HG03064 (cell line): ENCODE measurements at regions not wholly inside any gene's neighbourhood (a gene's known extent, or its start where the extent isn't known, plus 50 kb on each side); places are given as distances from the start of the nearest gene placed in this dataset.
"Not testable (repeated sequence)": the region's sequence is repeated elsewhere in the genome, so short reads cannot be mapped to it uniquely, and the experiment has no call there.

Experiments
- ATAC-seq: cut with Tn5 transposase; IDR thresholded peaks from one replicate; pipeline ENCODE4 v1.9.1; 2021; ENCODE audit warnings: low read depth; ENCODE audit not compliant: unreplicated experiment

DNA sequence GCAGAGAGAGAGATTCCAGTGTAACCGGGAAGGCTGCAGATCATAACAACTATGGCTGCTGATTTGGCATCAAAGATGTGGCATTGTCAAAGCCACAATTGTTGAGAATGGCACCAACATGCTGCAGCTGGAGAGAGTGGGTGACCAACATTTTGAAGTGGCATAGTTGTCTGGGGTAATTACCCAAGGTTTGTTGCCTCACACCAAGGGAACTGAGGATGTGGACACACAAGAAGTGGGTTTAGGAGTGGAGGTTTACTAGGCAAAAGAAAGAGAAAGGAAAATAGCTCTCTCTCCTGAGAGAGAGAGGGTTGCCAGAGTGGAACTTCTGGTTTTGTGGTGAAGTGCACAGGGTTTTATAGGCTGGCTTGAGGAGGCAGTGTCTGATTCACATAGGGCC lies 126.6 kb downstream of the FAM72C start:
- not testable (repeated sequence) for ATAC-seq

DNA sequence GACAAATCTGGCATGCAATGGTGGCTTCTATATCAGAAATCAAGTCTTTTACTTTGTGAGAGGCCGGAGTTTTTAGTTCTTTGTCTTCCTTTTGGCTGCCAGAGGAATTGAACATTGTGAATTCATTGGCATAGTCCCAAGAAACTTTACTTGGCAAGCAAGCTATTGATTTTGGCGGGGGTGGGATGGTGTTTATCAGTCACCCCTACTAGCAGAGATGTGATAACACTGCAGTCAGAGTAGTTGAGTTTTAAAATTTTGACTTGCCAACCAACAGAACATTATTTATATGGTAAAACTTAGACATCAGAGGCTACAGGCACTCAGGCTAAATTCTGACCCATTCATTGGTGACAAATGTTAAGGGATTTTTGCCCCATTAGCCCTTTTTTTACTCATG lies 129.7 kb downstream of the FAM72C start:
- ATAC-seq: not testable (repeated sequence)

DNA sequence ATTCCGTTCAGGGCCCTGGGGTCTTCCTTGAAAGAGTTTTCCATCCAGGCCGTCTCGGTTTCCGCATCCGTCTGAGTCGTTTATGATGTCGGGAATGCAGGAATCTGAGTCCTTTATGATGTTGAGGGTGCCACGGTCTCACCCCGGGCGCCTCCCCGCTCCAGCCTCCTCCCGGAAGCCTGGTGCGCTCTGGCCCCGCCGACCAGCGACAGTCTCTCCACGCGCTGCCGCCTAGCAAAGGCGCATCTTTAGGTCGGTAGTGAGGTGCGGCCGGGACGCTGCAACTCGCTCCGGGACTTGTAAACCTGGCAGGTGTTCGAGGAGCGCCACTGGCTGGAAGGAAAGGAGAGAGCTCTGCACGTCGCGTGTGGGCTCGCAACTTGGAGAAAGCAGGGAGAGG lies 132.6 kb downstream of the FAM72C start:
- ATAC-seq: not testable (repeated sequence)

DNA sequence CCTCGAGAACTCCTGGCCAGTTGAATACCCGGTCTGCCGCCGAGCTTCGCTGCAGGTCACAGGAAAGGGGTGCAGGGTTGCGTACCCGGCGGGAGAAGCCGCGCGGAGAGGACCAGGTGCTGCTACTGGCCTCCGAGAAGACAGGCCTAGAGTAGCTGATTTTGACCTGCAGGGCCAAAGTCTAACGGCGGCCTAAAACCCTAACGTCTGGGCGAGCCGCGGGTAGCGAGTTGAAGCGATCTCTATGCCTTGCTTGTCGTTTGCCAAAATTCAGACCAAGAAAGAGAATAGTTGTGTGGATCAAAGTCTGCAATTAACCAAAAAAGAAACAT lies 133.2 kb downstream of the FAM72C start:
- not testable (repeated sequence) for ATAC-seq

DNA sequence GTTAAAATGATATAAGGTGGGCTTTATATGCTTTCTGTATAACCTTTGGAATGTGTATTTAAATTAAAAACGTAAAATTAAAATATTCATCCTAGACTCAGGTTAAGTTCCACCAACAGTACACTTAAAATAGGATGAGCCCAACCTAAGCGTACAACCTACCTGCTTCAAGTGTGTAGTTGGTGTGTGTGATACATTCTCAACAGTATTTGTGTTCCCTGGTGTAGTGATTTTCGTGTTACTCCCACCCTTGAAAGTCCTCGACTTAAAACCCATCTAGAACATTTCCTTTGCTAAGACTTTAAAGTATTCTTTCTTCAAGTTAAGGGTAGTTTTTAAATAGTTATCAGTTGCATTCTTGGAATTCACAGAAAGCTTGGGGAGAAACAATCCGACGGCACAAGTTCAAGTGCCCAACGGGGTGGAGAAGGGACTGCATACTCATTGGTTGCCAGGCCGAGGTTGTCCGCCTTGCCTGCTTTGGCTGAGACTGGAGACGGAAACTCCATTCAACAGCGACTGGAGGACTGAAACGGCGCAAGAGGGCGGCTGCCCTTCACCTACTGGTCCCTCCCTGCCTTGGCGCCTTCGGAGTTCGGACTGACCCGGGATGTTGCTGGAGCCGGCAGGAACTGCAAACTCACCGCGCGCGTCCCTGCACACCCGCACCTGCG lies 133.7 kb downstream of the FAM72C start:
- not testable (repeated sequence) for ATAC-seq

DNA sequence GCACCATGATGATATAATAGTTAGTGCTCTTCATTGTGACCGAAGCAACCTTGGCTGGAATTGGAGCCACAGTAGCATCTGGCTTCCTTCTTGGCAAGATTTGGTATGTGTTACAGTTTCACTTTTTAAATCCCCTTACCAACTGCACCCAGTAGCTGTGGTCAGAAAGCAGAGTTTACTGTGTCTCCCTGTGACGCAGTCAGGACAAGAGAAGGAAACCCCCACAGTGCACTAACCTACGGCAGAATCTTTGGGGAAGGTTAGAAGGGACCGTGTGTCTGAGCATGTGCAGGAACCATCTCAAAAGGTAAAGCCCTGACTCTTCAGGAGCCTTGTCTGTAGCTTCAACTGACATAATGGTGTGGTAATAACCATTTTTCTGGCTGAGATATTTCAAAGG lies 138.4 kb downstream of the FAM72C start:
- ATAC-seq: not testable (repeated sequence)

DNA sequence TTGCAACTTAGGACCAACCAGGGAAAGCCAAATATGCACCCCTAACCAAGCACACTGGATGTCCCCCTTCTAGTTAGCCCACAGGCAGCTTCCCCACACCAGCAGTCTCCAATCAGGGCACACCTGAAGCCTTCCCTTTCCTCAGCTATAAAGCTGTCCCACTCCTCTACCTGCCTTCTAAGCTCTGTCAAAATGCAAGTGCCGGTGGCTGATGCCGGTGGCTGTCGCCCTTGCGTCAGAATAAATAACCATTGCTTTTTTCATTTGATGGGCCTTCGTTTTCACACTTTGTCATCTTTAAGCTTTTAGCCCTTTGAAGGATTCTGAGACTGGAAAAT lies 139.4 kb downstream of the FAM72C start:
- not testable (repeated sequence) for ATAC-seq

DNA sequence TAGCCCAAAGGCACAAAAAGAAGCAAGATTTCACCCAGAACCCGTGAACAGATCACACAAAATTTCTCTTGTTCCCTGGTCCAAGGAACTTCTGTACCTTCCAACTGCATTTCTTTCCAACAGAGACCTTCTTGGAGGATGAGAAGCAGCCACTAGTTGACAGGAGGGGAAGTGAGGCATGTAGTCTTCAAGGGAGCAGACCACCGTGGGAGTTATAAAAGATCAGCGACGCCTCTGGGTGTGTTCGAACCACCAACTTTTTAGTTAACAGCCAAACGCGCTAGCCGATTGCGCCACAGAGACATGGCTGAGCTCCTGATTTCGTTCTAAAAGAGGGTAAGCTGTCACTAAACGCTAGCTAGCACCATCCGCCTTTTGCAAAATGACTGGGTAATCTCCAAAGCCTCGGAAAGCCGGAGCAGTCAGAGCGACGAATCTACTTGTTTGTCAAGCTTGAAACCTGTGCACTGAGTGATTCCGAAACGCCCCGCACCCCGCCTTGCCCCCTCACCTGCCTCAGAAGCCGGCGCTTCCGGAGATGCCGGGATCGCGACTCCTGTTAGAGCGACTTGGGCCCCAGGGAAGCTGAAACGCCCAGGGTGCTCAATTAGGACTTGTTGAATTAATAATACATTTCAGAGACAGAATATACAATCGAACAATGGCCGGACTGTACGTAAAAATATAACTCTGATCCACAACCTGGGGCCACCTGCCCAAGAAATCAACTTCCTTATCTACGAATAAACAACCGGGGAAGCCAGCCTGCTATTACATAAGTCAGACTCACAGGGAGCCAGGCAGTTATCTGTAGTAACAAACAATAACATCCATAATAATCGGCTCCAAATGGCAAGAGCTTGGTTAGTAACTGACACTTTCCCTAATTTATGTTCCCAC lies 140.1 kb downstream of the FAM72C start:
- not testable (repeated sequence) for ATAC-seq

DNA sequence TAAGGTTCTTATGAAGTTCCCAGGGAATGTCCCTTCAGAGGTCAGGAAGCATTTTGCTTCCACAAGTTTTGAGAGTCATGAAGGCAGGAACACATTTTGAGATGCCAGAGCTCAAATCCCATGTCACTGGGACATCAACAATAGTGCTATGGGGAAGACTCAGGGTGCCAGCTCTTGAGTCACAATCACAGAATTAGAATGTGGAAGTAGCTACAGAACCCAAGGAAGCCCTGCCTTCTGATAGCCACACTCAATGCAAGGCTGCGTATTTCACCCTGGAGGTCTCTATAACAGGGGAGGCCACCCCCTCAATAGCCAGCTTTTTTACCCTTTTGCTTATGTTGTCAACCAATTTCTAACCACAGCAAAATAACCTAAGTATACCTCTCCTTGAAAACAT lies 145.6 kb downstream of the FAM72C start:
- not testable (repeated sequence) for ATAC-seq

DNA sequence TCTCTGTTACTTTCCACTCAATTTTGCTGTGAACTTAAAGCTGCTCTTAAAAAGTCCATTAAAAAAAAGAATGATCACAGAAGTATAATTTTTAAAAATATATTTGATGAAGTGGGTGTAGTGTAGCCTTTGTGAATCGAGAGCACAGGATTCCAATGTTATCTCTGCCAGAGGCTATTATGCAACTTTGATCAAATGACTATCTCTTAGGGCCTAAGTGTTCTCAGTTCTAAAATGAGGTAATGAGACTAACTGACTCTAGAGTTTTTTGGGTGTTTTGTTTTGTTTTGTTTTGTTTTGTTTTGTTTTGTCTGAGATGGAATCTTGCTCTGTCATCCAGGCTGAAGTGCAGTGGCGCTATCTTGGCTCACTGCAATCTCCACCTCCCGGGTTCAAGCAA lies 147.5 kb downstream of the FAM72C start:
- not testable (repeated sequence) for ATAC-seq

DNA sequence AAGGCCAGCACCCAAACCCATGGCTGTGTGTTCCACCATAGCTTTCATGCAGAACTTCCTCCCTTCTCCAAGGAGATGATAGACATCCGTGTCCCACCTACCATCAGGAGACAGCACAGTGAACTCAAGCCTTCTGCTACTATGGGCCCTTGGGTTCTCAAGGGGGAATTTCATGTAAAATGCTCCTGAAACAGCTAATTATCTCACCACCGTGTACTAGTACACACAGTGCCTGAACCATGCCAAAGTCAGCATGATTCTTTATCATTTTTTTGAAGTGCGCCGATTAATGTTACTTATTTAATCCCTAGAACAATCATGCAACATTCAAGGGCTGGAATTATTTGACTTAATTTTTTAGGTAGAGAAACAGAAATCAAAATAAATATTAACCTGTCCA lies 151.7 kb downstream of the FAM72C start:
- ATAC-seq: not testable (repeated sequence)

DNA sequence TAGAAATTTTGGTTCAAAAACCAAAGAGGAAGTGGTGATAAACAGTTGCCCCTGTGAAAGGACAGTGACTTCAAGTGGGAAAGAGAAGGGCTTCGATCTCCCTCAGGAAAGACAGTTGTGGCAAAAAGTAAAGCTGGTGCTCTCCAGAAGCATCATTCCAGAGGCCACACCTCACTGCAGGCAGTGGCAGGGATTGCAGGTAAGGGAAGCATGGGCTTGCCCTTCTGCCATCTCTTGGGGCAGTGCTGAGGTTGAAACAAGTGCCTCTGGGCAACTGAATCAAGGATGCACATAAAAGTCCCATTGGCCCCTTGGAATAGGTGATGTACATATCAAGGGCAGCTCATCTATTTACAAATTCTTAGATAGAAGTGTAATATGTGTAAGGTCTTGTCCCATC lies 155.4 kb downstream of the FAM72C start:
- ATAC-seq: not testable (repeated sequence)

DNA sequence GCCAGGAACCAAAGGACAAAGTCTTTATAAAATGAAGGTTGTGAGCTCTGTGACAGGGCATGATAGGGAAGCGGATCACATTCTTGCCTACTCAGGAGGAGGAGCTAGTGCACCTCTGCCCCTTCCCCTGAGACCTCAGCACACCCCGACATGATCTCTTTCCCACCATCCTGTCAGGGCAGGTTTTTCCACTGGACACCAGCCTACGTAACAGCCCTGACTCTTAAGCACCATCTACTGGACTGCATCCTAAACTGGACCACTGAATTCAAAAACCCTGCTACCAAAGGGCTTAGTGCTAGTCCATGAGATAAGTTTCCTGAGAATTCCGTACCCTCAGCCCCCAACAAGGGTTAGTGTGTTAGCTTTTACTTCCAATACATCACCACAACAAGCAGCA lies 166.4 kb downstream of the FAM72C start:
- ATAC-seq: not testable (repeated sequence)

DNA sequence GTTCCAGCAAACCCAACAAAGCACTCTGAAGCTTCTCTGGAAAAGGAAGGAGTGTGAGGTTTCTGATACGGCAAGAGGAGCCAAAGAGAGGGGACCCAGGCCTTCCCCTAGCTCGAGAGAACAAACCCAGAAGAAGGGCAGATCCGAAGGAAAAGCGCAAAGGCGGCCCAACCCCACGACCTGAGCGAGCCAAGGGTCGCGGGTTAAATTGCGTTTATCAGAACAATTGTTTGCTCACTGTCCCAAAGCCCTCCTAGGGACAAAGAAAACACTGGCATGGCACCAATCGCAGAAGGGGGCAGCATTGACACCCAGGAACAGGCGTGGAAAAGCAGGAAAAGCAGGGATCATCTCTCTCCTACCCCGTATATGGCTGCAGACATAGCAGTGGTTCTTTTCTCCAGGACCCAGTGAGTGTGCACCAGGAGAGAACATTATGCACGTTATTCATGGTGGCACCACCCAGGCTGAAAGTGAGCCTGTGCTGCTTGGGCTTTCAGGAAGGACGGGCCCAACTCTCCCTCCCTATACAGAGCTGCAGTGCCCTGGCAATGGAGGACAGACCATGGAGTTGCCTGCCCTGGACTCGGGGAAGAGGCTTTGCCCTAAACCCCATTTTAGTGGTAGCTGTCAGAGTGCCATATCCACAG lies 167.0 kb downstream of the FAM72C start:
- ATAC-seq: not testable (repeated sequence)

DNA sequence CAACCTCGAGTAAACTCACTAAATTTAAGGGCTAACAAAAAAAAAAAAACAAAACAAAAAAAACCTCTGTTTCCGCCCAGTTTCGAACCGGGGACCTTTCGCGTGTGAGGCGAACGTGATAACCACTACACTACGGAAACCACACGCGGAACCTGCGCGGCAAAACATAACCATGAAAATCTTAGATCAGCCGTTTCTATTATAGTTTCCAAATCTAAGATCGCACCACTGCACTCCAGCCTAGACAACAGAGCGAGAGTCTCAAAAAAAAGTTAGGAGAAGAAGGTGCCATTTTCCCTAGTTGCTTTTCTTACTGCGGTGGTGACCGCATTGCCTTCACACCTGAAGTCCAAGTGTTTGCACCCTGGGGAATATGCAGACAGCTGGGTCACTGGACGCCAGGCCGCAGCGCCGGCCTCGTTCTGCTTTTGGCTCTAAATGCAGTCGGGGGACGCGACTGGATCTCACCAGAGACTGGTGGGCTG lies 167.8 kb downstream of the FAM72C start:
- not testable (repeated sequence) for ATAC-seq

DNA sequence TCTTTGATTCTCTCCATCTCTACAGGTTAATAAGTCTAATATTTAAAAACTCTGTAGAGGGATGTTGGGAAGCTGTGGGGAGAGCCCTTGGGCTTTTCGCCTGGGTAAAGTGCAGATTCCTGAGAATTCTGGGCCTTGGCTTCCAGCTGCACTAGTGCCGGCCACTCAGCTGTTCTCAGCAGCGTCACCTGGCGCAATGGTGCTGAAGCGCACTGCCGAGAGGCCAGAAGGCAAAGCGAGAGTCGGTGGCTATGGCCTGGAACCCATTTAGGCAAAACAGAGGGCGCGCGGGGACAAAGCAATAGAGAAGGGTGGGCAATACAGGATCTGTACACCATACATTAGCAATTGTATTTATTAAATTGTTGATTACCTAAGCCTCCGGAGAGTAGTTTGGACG lies 168.7 kb downstream of the FAM72C start:
- ATAC-seq: not testable (repeated sequence)

DNA sequence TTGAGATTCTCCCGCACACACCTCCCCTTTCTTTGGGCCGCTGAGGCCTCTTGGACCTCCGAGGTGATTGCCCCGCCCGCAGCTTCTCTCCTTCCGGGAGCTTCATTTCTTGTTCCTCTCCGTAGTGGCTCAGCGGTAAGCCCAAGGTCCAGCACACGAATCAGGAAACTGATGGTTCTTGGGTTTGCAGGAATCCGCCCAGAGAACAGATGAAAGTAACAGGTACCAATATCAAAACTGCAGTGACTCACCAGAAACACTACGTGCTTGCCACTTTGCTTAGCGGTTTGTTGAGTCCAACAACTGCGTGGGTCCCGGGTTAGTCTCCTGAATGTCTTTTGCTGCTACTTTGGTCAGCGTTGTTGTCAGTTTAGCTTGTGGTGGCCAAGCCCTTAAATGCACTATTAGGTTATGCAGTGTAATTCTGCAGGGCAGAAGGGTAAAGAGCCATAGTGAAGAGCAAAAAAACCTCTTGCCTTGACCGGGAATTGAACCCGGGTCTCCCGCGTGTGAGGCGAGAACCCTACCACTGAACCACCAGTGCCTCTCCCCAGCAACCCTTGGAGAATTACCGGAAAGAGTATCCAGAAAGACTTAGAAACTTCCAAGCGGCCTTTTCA lies 172.1 kb downstream of the FAM72C start:
- ATAC-seq: not testable (repeated sequence)

DNA sequence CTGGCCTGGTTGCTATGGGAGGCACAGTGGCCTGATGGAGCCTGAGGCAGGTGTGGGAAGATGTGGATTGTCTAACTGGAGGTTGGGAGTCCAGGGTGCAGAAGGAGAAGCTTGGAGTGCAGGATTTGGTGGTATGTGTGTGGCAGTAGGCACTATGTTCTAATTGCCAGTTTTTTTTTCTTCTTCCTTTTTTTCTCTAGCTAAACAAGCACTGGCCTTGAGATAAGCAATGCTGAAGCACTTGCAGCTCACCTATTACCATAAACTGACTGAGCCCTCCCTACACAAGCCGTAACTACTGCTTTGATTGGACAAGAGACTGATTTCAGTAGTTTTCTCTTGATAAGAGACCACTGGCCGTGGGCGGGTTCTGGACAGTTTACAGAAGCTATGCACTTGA lies 175.4 kb downstream of the FAM72C start:
- ATAC-seq: not testable (repeated sequence)

DNA sequence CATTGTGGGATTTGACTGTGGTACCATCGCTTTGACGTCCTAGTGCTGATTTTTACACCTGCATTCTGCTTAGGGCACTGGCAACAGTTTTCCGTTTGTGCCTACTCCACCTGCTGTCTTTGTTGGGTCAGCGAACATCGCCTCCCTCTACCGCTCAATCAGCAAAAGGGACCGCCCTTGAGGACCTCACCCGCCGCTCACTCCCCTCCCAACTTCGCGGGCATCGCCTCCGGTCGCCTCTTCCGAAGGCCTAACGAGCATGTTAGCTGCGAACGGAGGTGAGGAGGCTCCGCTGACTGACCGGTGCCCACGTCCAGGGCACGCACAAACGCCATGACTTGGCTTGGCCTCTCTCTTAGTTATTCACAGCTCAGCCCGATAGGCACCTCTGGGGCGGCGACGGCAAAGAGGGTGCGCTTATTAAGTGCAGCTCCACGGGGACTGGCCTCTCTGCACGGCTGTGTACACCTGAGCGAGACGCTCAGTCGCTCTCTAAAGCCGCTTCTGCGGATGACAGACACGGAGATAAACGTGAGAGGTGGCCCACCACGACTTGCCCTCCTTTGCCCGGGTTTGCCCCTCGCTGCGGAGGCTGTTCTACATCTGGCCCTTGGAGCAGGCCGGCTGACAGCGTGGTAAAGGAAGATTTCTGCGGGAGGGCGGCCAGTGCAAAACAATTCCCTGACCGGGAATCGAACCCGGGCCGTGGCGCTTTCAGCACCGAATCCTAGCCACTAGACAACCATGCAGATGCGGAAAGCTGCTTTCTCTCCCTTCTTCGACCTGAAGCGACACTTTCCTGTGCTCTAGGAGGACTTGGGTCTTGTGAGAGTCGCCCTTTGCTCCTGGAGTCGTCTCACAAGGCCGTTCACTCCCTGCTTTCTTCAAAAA lies 179.5 kb downstream of the FAM72C start:
- ATAC-seq: not testable (repeated sequence)

DNA sequence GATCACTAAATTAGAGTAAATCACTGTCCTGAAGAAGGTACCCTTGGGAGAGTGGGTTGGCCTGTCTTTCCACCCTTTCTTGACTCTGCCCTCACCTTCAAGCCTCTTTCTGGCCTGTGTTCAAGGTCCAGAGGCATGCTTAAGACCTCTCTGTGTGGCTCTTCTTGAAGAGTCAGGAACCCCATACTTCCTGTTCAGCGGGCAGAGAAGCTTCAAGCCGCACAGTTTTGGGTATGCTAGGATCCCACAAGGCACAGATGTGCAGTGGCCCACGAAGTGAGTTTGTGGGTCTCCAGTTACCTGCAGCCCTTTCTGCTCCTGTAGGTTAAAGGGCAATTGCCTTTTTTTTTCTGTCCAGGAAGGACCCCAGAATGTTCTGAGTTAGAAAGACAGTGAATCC lies 185.4 kb downstream of the FAM72C start:
- ATAC-seq: not testable (repeated sequence)
